B cell (primary cell): ENCODE measurements at regions not wholly inside any gene's neighbourhood (a gene's known extent, or its start where the extent isn't known, plus 50 kb on each side); places are given as distances from the start of the nearest gene placed in this dataset.

ENCODE experiments used
- ATAC-seq: fragments of 200-7000 bp; cut with Tn5 transposase; one replicate; pipeline ENCODE4 v1.10.0; 2021; ENCODE audit warnings: low read depth, mild to moderate bottlenecking, moderate number of reproducible peaks, moderate library complexity
- CTCF ChIA-PET: fragments of 350-600 bp; sonication (Branson Sonifier 250); formaldehyde crosslinking; loops from one replicate; lab custom pipeline; 2021; ENCODE audit warnings: antibody characterized with exemption, inconsistent platforms; lab: Charles Lee
- POLR2A ChIA-PET: fragments of 350-600 bp; sonication (Branson Sonifier 250); formaldehyde crosslinking; loops from one replicate; lab custom pipeline; 2021; ENCODE audit warnings: antibody characterized with exemption; lab: Charles Lee
- DNase-seq: peaks from one replicate; pipeline ENCODE4 v3.0.0; 2013
- H2AFZ ChIP-seq: 2 replicates; pipeline ENCODE4 v1.6.1; 2012; ENCODE audit warnings: mild to moderate bottlenecking, low read depth, low read length; ENCODE audit not compliant: insufficient read depth, poor library complexity, severe bottlenecking
- H3K27ac ChIP-seq, 2 donors: 1 replicate in 1 of 2; 2 replicates in 1 of 2; pipeline ENCODE4 v1.5.1; 2012 to 2013; ENCODE audit warnings: low read length in 2 of 2, mild to moderate bottlenecking in 2 of 2, moderate library complexity in 1 of 2
- H3K27me3 ChIP-seq, 4 experiments: fragments of 200-600 bp in 1 of 4; sonication (generic) in 1 of 4; replicated peaks in 1 of 4; 1 replicate in 2 of 4; 2 replicates in 2 of 4; pipeline versions ENCODE4 v1.6.1 to v1.7.0; 2013 to 2016; ENCODE audit warnings: low read length in 3 of 4, mild to moderate bottlenecking in 2 of 4, mixed read lengths in 1 of 4, moderate library complexity in 1 of 4; ENCODE audit not compliant: insufficient read depth in 4 of 4, control insufficient read depth in 3 of 4; ENCODE audit errors: control extremely low read depth in 1 of 4
- H3K36me3 ChIP-seq, 2 experiments: replicated peaks in 1 of 2; 1 replicate in 1 of 2; 2 replicates in 1 of 2; pipeline versions ENCODE4 v1.6.1 to v1.7.1; 2013; ENCODE audit warnings: low read length in 1 of 2; ENCODE audit not compliant: insufficient read depth in 2 of 2, control insufficient read depth in 1 of 2; ENCODE audit errors: control extremely low read depth in 1 of 2, extremely low read depth in 1 of 2
- H3K4me1 ChIP-seq, 2 donors: fragments of 200-600 bp in 1 of 2; sonication (generic) in 1 of 2; 1 replicate in 1 of 2; 2 replicates in 1 of 2; pipeline versions ENCODE4 v1.5.1 to v1.6.1; 2013 to 2017; ENCODE audit warnings: low read length in 2 of 2; ENCODE audit not compliant: control insufficient read depth in 2 of 2, insufficient read depth in 2 of 2
- H3K4me2 ChIP-seq: replicated peaks from 2 replicates; pipeline ENCODE3; 2012; ENCODE audit warnings: mild to moderate bottlenecking, low read depth, low read length; ENCODE audit not compliant: poor library complexity, severe bottlenecking
- H3K4me3 ChIP-seq, 5 experiments: fragments of 200-600 bp in 1 of 5; sonication (generic) in 1 of 5; 1 replicate in 3 of 5; 2 replicates in 2 of 5; pipeline versions ENCODE4 v1.5.1 to v1.7.0; 2011 to 2016; ENCODE audit warnings: low read length in 4 of 5, mild to moderate bottlenecking in 4 of 5, low read depth in 2 of 5, control low read depth in 1 of 5, moderate library complexity in 1 of 5; ENCODE audit not compliant: insufficient read depth in 1 of 5; ENCODE audit errors: control extremely low read depth in 1 of 5, extremely low read depth in 1 of 5
- H3K79me2 ChIP-seq: fragments of 200-600 bp; sonication (generic); one replicate; pipeline ENCODE4 v1.6.0; 2016; ENCODE audit warnings: low read length; ENCODE audit not compliant: control insufficient read depth, insufficient read depth
- H3K9ac ChIP-seq: fragments of 200-600 bp; sonication (generic); 2 replicates; pipeline ENCODE4 v1.6.1; 2017; ENCODE audit warnings: mild to moderate bottlenecking, low read length, moderate library complexity
- H3K9me3 ChIP-seq, 3 donors: one replicate each; pipeline versions ENCODE4 v1.6.1 to v1.7.1; 2013; ENCODE audit warnings: low read length in 2 of 3; ENCODE audit not compliant: control insufficient read depth in 2 of 3, insufficient read depth in 1 of 3; ENCODE audit errors: control extremely low read depth in 1 of 3
- H4K20me1 ChIP-seq: 2 replicates; pipeline ENCODE4 v1.6.0; 2012; ENCODE audit warnings: mild to moderate bottlenecking, low read length; ENCODE audit not compliant: insufficient read depth, control insufficient read depth, poor library complexity, severe bottlenecking
- H3K27ac Mint-ChIP-seq: one replicate; pipeline ENCODE4 v1.8.0; 2021; ENCODE audit warnings: mixed read lengths
- H3K27me3 Mint-ChIP-seq: one replicate; pipeline ENCODE4 v1.8.0; 2021; ENCODE audit warnings: mixed read lengths
- H3K4me1 Mint-ChIP-seq: one replicate; pipeline ENCODE4 v1.8.0; 2021; ENCODE audit warnings: mixed read lengths
- H3K4me3 Mint-ChIP-seq: one replicate; pipeline ENCODE4 v1.8.0; 2021; ENCODE audit warnings: mixed read lengths
- H3K9me3 Mint-ChIP-seq: one replicate; pipeline ENCODE4 v1.8.0; 2022; ENCODE audit warnings: mixed read lengths; ENCODE audit not compliant: insufficient read depth
- EZH2 ChIP-seq: IDR thresholded peaks from 2 replicates; pipeline ENCODE4 v1.6.1; 2012; ENCODE audit warnings: borderline replicate concordance, low read depth, mild to moderate bottlenecking, moderate library complexity, low read length; ENCODE audit not compliant: insufficient read depth, poor library complexity, severe bottlenecking
- WGBS: methylation state at CpG from one replicate; pipeline ENCODE4 v1.1.5; 2013; ENCODE audit warnings: missing lambda C conversion rate; ENCODE audit not compliant: insufficient coverage; 5-methylcytosine and 5-hydroxymethylcytosine counted together
- intact Hi-C: fragments of 100-400 bp; cut with micrococcal nuclease; formaldehyde crosslinking; loops from one replicate; pipeline ENCODE4 v1.10.0; 2022
- TF ChIP-seq, protein P1 (sequence below): fragments of 200-600 bp; IDR thresholded peaks from one replicate; pipeline ENCODE4 v1.8.0; 2022; ENCODE audit warnings: antibody characterized with exemption, mild to moderate bottlenecking

DNA sequence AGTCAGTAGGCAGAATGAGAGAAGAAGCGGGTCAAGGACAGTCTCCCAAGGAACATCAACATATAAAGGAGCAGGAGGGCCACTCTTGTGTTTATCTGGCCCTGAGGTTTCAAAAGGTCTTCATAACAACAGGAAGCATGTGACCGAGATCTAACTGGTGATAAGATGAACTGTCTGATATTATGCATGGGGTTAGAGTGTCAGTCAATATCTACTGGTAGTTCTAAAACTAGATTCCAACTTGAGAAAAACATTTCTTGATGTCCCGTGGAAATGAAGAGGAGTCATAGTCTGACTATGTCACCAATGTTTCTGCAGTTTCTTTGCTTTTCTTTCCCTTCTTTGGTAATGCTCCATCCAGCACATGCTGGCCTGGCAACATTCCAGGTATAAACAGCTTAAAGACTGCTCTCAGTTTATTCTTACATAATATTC, 77.5 kb upstream of the ITPRID2 start:
- no peaks in the 10 kb centered on the region for H3K4me1 Mint-ChIP-seq
- intact Hi-C loops, result no loop called here
- ChIA-PET CTCF (no interaction called here), POLR2A (no interaction called here)
- no peaks in the 10 kb centered on the region for H3K9me3 Mint-ChIP-seq
- H3K4me1 ChIP-seq, result no peaks in the 10 kb centered on the region
- no peaks in the 10 kb centered on the region for H4K20me1 ChIP-seq
- no peaks in the 10 kb centered on the region for H3K9me3 ChIP-seq
- 88% methylated on average over 2 of the region's 3 CpGs for WGBS
- H3K4me2 ChIP-seq, result no peak overlapping the region
- H3K27ac Mint-ChIP-seq, result no peak overlapping the region
- no peaks in the 10 kb centered on the region for H3K27me3 ChIP-seq
- no peaks in the 10 kb centered on the region for H3K36me3 ChIP-seq
- H3K9ac ChIP-seq, result no peak overlapping the region
- H3K4me3 ChIP-seq, result no peak overlapping the region
- ATAC-seq (no peak), DNase-seq (no peak)
- H3K4me3 Mint-ChIP-seq, result no peak overlapping the region
- H3K27ac ChIP-seq, result no peak overlapping the region
- peaks cover 19% of the 10 kb centered on the region for H3K27me3 Mint-ChIP-seq
- TF ChIP-seq, protein P1, sequence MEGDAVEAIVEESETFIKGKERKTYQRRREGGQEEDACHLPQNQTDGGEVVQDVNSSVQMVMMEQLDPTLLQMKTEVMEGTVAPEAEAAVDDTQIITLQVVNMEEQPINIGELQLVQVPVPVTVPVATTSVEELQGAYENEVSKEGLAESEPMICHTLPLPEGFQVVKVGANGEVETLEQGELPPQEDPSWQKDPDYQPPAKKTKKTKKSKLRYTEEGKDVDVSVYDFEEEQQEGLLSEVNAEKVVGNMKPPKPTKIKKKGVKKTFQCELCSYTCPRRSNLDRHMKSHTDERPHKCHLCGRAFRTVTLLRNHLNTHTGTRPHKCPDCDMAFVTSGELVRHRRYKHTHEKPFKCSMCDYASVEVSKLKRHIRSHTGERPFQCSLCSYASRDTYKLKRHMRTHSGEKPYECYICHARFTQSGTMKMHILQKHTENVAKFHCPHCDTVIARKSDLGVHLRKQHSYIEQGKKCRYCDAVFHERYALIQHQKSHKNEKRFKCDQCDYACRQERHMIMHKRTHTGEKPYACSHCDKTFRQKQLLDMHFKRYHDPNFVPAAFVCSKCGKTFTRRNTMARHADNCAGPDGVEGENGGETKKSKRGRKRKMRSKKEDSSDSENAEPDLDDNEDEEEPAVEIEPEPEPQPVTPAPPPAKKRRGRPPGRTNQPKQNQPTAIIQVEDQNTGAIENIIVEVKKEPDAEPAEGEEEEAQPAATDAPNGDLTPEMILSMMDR, result no peak
- TF ChIP-seq EZH2, result no peak
- H3K79me2 ChIP-seq, result no peaks in the 10 kb centered on the region
- H2AFZ ChIP-seq, result no peak overlapping the region

DNA sequence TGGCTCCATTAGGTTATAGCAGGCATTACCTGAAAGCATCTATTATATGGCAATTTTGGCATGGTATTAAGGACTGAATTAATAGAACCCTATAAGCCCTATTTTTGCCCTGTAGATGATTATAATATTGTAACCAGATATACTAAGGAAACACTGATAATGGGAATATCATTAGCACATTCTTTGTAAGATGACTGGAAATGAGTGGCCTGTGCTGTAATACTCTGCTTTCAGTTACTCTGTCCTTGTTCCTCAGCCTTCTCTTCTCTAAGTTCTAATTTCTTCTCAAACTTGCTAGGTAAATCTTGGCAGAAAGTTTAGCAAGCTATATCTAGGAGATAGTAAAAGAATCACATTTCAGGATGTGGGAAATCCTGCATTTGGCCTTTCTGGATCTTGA, 74.0 kb upstream of the ITPRID2 start:
- CTCF ChIA-PET, result no interaction called here

More for the DNA sequence above, 74.0 kb upstream of the ITPRID2 start:
- Histone ChIP-seq H3K9me3 (no peaks in the 10 kb centered on the region), H3K4me3 (no peak overlapping the region), H3K4me1 (no peaks in the 10 kb centered on the region), H4K20me1 (no peaks in the 10 kb centered on the region), H3K27ac (no peak overlapping the region), H3K79me2 (no peaks in the 10 kb centered on the region), H2AFZ (no peak overlapping the region), H3K9ac (no peak overlapping the region), H3K27me3 (no peaks in the 10 kb centered on the region), H3K4me2 (no peak overlapping the region), H3K36me3 (no peaks in the 10 kb centered on the region)
- no peak for DNase-seq
- POLR2A ChIA-PET, result no interaction called here
- Mint-ChIP-seq H3K4me1 (no peaks in the 10 kb centered on the region), H3K4me3 (no peak overlapping the region), H3K9me3 (no peaks in the 10 kb centered on the region), H3K27me3 (peaks cover 18% of the 10 kb centered on the region), H3K27ac (no peak overlapping the region)
- no peak for ATAC-seq
- TF ChIP-seq EZH2, result no peak
- TF ChIP-seq, protein P1, result no peak
- intact Hi-C loops, result no loop called here
